Activated naive CD4-positive, alpha-beta T cell treated with anti-CD3 and anti-CD28 coated beads, Interleukin-2, amount 50 U/mL, for 72 hours (primary cell): ENCODE measurements at regions not wholly inside any gene's neighbourhood (a gene's known extent, or its start where the extent isn't known, plus 50 kb on each side); places are given as distances from the start of the nearest gene placed in this dataset.

Experiments used
- ATAC-seq, 2 donors: fragments of 150-1000 bp; cut with Tn5 transposase; 2 replicates each; pipeline ENCODE4 v1.10.0; 2021; ENCODE audit warnings: mild to moderate bottlenecking in 2 of 2, moderate library complexity in 2 of 2
- DNase-seq, 2 donors: peaks; one replicate each; pipeline ENCODE4 v3.0.0; 2021 to 2022; ENCODE audit warnings: low spot score in 2 of 2
- H3K27ac Mint-ChIP-seq, 2 donors: one replicate each; pipeline ENCODE4 v1.8.0; 2022; ENCODE audit warnings: mild to moderate bottlenecking in 2 of 2, mixed read lengths in 2 of 2
- H3K36me3 Mint-ChIP-seq, 2 donors: one replicate each; pipeline ENCODE4 v1.8.0; 2022; ENCODE audit warnings: mixed read lengths in 2 of 2
- H3K9me3 Mint-ChIP-seq, 2 donors: one replicate each; pipeline ENCODE4 v1.8.0; 2022; ENCODE audit warnings: mixed read lengths in 2 of 2

- Mint-ChIP-seq H3K9me3 (peaks cover 3 to 8% of the 10 kb centered on the region in 2 donors), H3K27ac (no peak overlapping the region), H3K36me3 (no peaks in the 10 kb centered on the region)
- no peak for ATAC-seq
- no peak for DNase-seq
These were observed 50.8 kb upstream of the PRR23E start for GRCh38 chr3:127141921-127142730.
